ENCODE measurements at regions not wholly inside any gene's neighbourhood (a gene's known extent, or its start where the extent isn't known, plus 50 kb on each side); places are given as distances from the start of the nearest gene placed in this dataset.

GRCh38 chr1:29689372-29690030 is 453.2 kb downstream of the PTPRU start:
- H3K36me3 ChIP-seq (ENCODE audit: control insufficient read depth, insufficient read depth, low read length): no peaks in the 10 kb centered on the region
- no peak for DNase-seq (ENCODE audit: low read depth)
- no peaks in the 10 kb centered on the region for H3K27me3 ChIP-seq (ENCODE audit: control insufficient read depth, insufficient read depth, low read length)
- no peak overlapping the region for H3K4me3 ChIP-seq (ENCODE audit: low read depth, low read length)
- POLR2A ChIA-PET: no interaction called here
- CTCF ChIA-PET: interaction anchor here (0.9 to 4.6 kb wide), 5 partner anchors 8 to 20 kb away, joined by 3 to 45 read pairs (median 7); no protein-coding TSS in a partner anchor
- TF ChIP-seq CTCF (IDR thresholded peaks at IDR 0.05; ENCODE audit: insufficient read depth, low read depth, low read length): 0 out of 2 replicates have a peak, but pooled peaks have one; percentile 2

GRCh38 chr1:29688471-29689365 is 452.4 kb downstream of the PTPRU start:
- POLR2A ChIA-PET: no interaction called here
- CTCF ChIA-PET: interaction anchor here (0.9 to 4.6 kb wide), 7 partner anchors 9 to 1031 kb away, joined by 3 to 45 read pairs (median 4); no protein-coding TSS in a partner anchor
- H3K4me3 ChIP-seq (ENCODE audit: low read depth, low read length): no peak overlapping the region
- no peaks in the 10 kb centered on the region for H3K36me3 ChIP-seq (ENCODE audit: control insufficient read depth, insufficient read depth, low read length)
- peak; percentile 63 for DNase-seq (ENCODE audit: low read depth)
- H3K27me3 ChIP-seq (ENCODE audit: control insufficient read depth, insufficient read depth, low read length): no peaks in the 10 kb centered on the region
- TF ChIP-seq CTCF (IDR thresholded peaks at IDR 0.05; ENCODE audit: insufficient read depth, low read depth, low read length): no peak

GRCh38 chr1:29687601-29688244 is 451.4 kb downstream of the PTPRU start:
- no peaks in the 10 kb centered on the region for H3K27me3 ChIP-seq (ENCODE audit: control insufficient read depth, insufficient read depth, low read length)
- no peak for TF ChIP-seq CTCF (IDR thresholded peaks at IDR 0.05; ENCODE audit: insufficient read depth, low read depth, low read length)
- CTCF ChIA-PET: interaction anchor here (0.9 to 4.6 kb wide), 8 partner anchors 10 to 1032 kb away, joined by 3 to 45 read pairs (median 3); no protein-coding TSS in a partner anchor
- DNase-seq (ENCODE audit: low read depth): no peak
- H3K4me3 ChIP-seq (ENCODE audit: low read depth, low read length): no peak overlapping the region
- POLR2A ChIA-PET: no interaction called here
- H3K36me3 ChIP-seq (ENCODE audit: control insufficient read depth, insufficient read depth, low read length): no peaks in the 10 kb centered on the region

GRCh38 chr1:29687166-29687565 is 450.8 kb downstream of the PTPRU start:
- DNase-seq (ENCODE audit: low read depth): no peak
- ChIA-PET POLR2A (no interaction called here), CTCF (interaction anchor here (0.9 to 4.6 kb wide), 8 partner anchors 11 to 1020 kb away, joined by 3 to 45 read pairs (median 3); no protein-coding TSS in a partner anchor)
- Histone ChIP-seq H3K27me3 (ENCODE audit: control insufficient read depth, insufficient read depth, low read length) (no peaks in the 10 kb centered on the region), H3K4me3 (ENCODE audit: low read depth, low read length) (no peak overlapping the region), H3K36me3 (ENCODE audit: control insufficient read depth, insufficient read depth, low read length) (no peaks in the 10 kb centered on the region)
- TF ChIP-seq CTCF (IDR thresholded peaks at IDR 0.05; ENCODE audit: insufficient read depth, low read depth, low read length): no peak

Measured in BJ (cell line).